HL-60 (cell line): ENCODE measurements at regions not wholly inside any gene's neighbourhood (a gene's known extent, or its start where the extent isn't known, plus 50 kb on each side); places are given as distances from the start of the nearest gene placed in this dataset.

Source experiments
- DNase-seq, 2 experiments: peaks; one replicate each; pipeline ENCODE4 v3.0.0-alpha.2; 2010 to 2020; ENCODE audit warnings: low read depth in 1 of 2, low spot score in 1 of 2
- H3K27ac ChIP-seq: fragments of 250-450 bp; sonication (Bioruptor Pico); replicated peaks from 2 replicates; pipeline ENCODE4 v1.5.1; 2020; ENCODE audit warnings: mild to moderate bottlenecking, moderate library complexity
- H3K27me3 ChIP-seq: fragments of 250-450 bp; sonication (Bioruptor Pico); 2 replicates; pipeline ENCODE4 v1.5.1; 2021; ENCODE audit warnings: mild to moderate bottlenecking, moderate library complexity; ENCODE audit not compliant: insufficient read depth, poor library complexity, severe bottlenecking
- H3K4me3 ChIP-seq: replicated peaks from 2 replicates; pipeline ENCODE4 v1.5.1; 2011; ENCODE audit warnings: mild to moderate bottlenecking, control low read depth, low read length; ENCODE audit not compliant: insufficient read depth
- CTCF ChIP-seq: IDR thresholded peaks from one replicate; pipeline ENCODE4 v1.5.1; 2011; ENCODE audit warnings: low read length, control low read depth, inconsistent platforms; ENCODE audit not compliant: insufficient read depth
- GABPA ChIP-seq: IDR thresholded peaks from 2 replicates; pipeline ENCODE4 v1.6.1; 2012; ENCODE audit warnings: low read depth
- POLR2AphosphoS5 ChIP-seq: IDR thresholded peaks from 2 replicates; pipeline ENCODE4 v1.6.1; 2012; ENCODE audit warnings: low read depth
- REST ChIP-seq: IDR thresholded peaks from 2 replicates; pipeline ENCODE4 v1.6.1; 2012; ENCODE audit warnings: low read depth; ENCODE audit not compliant: insufficient replicate concordance
- SPI1 ChIP-seq: IDR thresholded peaks from 2 replicates; pipeline ENCODE4 v1.6.1; 2012; ENCODE audit warnings: low read depth, mild to moderate bottlenecking, borderline replicate concordance

- DNase-seq: peak; percentile 56 to 86
- TF ChIP-seq GABPA (no peak), POLR2AphosphoS5 (peak; percentile 43; the same call in 1 of the 2 replicates)
- Histone ChIP-seq H3K4me3 (peak overlapping the region; percentile 12; the same call in 1 of the 2 replicates), H3K27ac (peak overlapping the region; percentile 80), H3K27me3 (no peaks in the 10 kb centered on the region)
Measured at GRCh38 chr17:37828651-37829124, 83.8 kb upstream of the HNF1B start.

- peak overlapping the region; percentile 80 for H3K27ac ChIP-seq
- TF ChIP-seq SPI1 (peak; percentile 30; the same call in 1 of the 2 replicates), REST (no peak)
- peak overlapping the region; percentile 12; the same call in 1 of the 2 replicates for H3K4me3 ChIP-seq
- no peak for DNase-seq
- H3K27me3 ChIP-seq: no peaks in the 10 kb centered on the region
Measured at GRCh38 chr17:37827905-37828650, 83.2 kb upstream of the HNF1B start.

GRCh38 chr17:37826497-37827430 is 81.9 kb upstream of the HNF1B start:
- no peak overlapping the region for H3K4me3 ChIP-seq
- no peaks in the 10 kb centered on the region for H3K27me3 ChIP-seq
- peak overlapping the region; percentile 74 for H3K27ac ChIP-seq
- TF ChIP-seq POLR2AphosphoS5 (peak; percentile 67), CTCF (no peak), SPI1 (peak; percentile 96), GABPA (no peak), REST (no peak)
- peak in 1 of 2 experiments; percentile 88 for DNase-seq

- TF ChIP-seq CTCF (no peak), POLR2AphosphoS5 (no peak), REST (no peak), SPI1 (no peak), GABPA (no peak)
- no peaks in the 10 kb centered on the region for H3K27me3 ChIP-seq
- no peak overlapping the region for H3K4me3 ChIP-seq
- DNase-seq: no peak
- H3K27ac ChIP-seq: peak overlapping the region; percentile 74
Measured at GRCh38 chr17:37825851-37826250, 81.0 kb upstream of the HNF1B start.
